Gastrocnemius medialis (tissue), 4 donors: ENCODE measurements at regions not wholly inside any gene's neighbourhood (a gene's known extent, or its start where the extent isn't known, plus 50 kb on each side); places are given as distances from the start of the nearest gene placed in this dataset.
"Not testable (repeated sequence)": the region's sequence is repeated elsewhere in the genome, so short reads cannot be mapped to it uniquely, and the experiment has no call there.

Experiments
- ATAC-seq, 2 donors: fragments of 150-250 bp; one replicate each; pipeline ENCODE4 v1.9.1; 2016
- DNase-seq, 2 donors: peaks; one replicate each; pipeline ENCODE4 v3.0.0-alpha.2; 2019
- H3K27ac ChIP-seq, 4 donors: fragments of 200-600 bp; sonication (generic); 1 replicate in 1 of 4; 2 replicates in 3 of 4; pipeline ENCODE4 v1.5.1; 2016 to 2018; ENCODE audit warnings: mild to moderate bottlenecking in 2 of 4, moderate library complexity in 1 of 4
- H3K27me3 ChIP-seq, 3 donors: fragments of 200-600 bp; sonication (generic) in 2 of 3; 1 replicate in 1 of 3; 2 replicates in 2 of 3; pipeline versions ENCODE4 v1.5.1 to v1.6.0; 2016 to 2019; ENCODE audit warnings: mild to moderate bottlenecking in 1 of 3, moderate library complexity in 1 of 3
- H3K36me3 ChIP-seq, 2 donors: fragments of 200-600 bp; sonication (generic) in 1 of 2; one replicate each; pipeline ENCODE4 v1.5.1; 2017 to 2018
- H3K4me1 ChIP-seq, 2 donors: fragments of 200-600 bp; sonication (generic) in 1 of 2; one replicate each; pipeline ENCODE4 v1.5.1; 2016 to 2017; ENCODE audit warnings: mild to moderate bottlenecking in 2 of 2
- H3K4me3 ChIP-seq, 4 donors: fragments of 200-600 bp; sonication (generic) in 3 of 4; 1 replicate in 1 of 4; 2 replicates in 3 of 4; pipeline ENCODE4 v1.5.1; 2016 to 2019; ENCODE audit warnings: mild to moderate bottlenecking in 2 of 4
- H3K9me3 ChIP-seq, 3 donors: fragments of 200-600 bp; sonication (generic) in 2 of 3; 1 replicate in 1 of 3; 2 replicates in 2 of 3; pipeline ENCODE4 v1.5.1; 2016 to 2019
- CTCF ChIP-seq, 5 experiments: fragments of 450-650 bp in 3 of 5; fragments of 200-600 bp in 2 of 5; sonication (generic) in 2 of 5; IDR thresholded peaks in 4 of 5; conservative IDR thresholded peaks in 1 of 5; 1 replicate in 4 of 5; 2 replicates in 1 of 5; pipeline ENCODE4 v1.5.1; 2016 to 2019; ENCODE audit warnings: antibody characterized with exemption in 5 of 5, mild to moderate bottlenecking in 3 of 5, moderate library complexity in 3 of 5
- POLR2A ChIP-seq, 2 donors: fragments of 450-650 bp; IDR thresholded peaks; one replicate each; pipeline ENCODE4 v1.6.1; 2017; ENCODE audit warnings: antibody characterized with exemption in 2 of 2, mild to moderate bottlenecking in 2 of 2, moderate library complexity in 2 of 2
- in situ Hi-C, 4 donors: fragments of 200-750 bp; cut with MboI; loops; one replicate each; pipeline versions ENCODE4 v1.15.0 to v1.8.0; 2017; ENCODE audit warnings: low sequenced_read_pairs in 4 of 4
- intact Hi-C: fragments of 100-400 bp; cut with DNase I; formaldehyde crosslinking; loops from one replicate; pipeline ENCODE4 v1.15.1; 2023; ENCODE audit warnings: low total_unique reads

GRCh38 chr2:226164512-226164911, 635.1 kb downstream of the IRS1 start:
- intact Hi-C loops, result no loop called here
- Histone ChIP-seq H3K27ac (no peak overlapping the region), H3K9me3 (no peaks in the 10 kb centered on the region), H3K27me3 (no peaks in the 10 kb centered on the region), H3K36me3 (no peaks in the 10 kb centered on the region), H3K4me3 (no peak overlapping the region), H3K4me1 (peaks cover 0 to 11% of the 10 kb centered on the region in 2 donors)
- ATAC-seq (no peak), DNase-seq (no peak)
- TF ChIP-seq CTCF (IDR thresholded peaks at IDR 0.05 in 4 of 5, conservative IDR thresholded peaks at IDR 0.05 in 1 of 5) (no peak), POLR2A (IDR thresholded peaks at IDR 0.05) (no peak)
- in situ Hi-C loops, result no loop called here

- H3K4me3 ChIP-seq, H3K9me3 ChIP-seq, H3K27ac ChIP-seq, intact Hi-C loops, in situ Hi-C loops, ATAC-seq, H3K36me3 ChIP-seq, DNase-seq, H3K27me3 ChIP-seq, H3K4me1 ChIP-seq: not testable (repeated sequence)
Measured at GRCh38 chr2:226160617-226161016, 639.0 kb downstream of the IRS1 start.

GRCh38 chr2:226159875-226160479, 639.6 kb downstream of the IRS1 start:
- DNase-seq (no peak), ATAC-seq (no peak)
- TF ChIP-seq POLR2A (IDR thresholded peaks at IDR 0.05), result no peak
- TF ChIP-seq CTCF (IDR thresholded peaks at IDR 0.05 in 4 of 5, conservative IDR thresholded peaks at IDR 0.05 in 1 of 5), result no peak
- intact Hi-C loops (loop anchor here (10.0 kb wide), 1 partner anchor 495 kb away; no protein-coding TSS in a partner anchor), in situ Hi-C loops (no loop called here)
- H3K9me3 ChIP-seq, result no peaks in the 10 kb centered on the region
- no peak overlapping the region for H3K27ac ChIP-seq
- no peaks in the 10 kb centered on the region for H3K27me3 ChIP-seq
- H3K4me3 ChIP-seq, result no peak overlapping the region
- H3K36me3 ChIP-seq, result no peaks in the 10 kb centered on the region
- H3K4me1 ChIP-seq, result peaks cover 10 to 12% of the 10 kb centered on the region in 2 donors

GRCh38 chr2:226158940-226159339, 640.7 kb downstream of the IRS1 start:
- H3K27ac ChIP-seq, result no peak overlapping the region
- H3K9me3 ChIP-seq, result no peaks in the 10 kb centered on the region
- peaks cover 13 to 19% of the 10 kb centered on the region in 2 donors for H3K4me1 ChIP-seq
- intact Hi-C loops (loop anchor here (10.0 kb wide), 1 partner anchor 496 kb away; no protein-coding TSS in a partner anchor), in situ Hi-C loops (no loop called here)
- DNase-seq (no peak), ATAC-seq (no peak)
- H3K36me3 ChIP-seq, result no peaks in the 10 kb centered on the region
- TF ChIP-seq POLR2A (IDR thresholded peaks at IDR 0.05), result no peak
- TF ChIP-seq CTCF (IDR thresholded peaks at IDR 0.05 in 4 of 5, conservative IDR thresholded peaks at IDR 0.05 in 1 of 5), result no peak
- no peaks in the 10 kb centered on the region for H3K27me3 ChIP-seq
- no peak overlapping the region for H3K4me3 ChIP-seq

GRCh38 chr2:226158229-226158628, 641.4 kb downstream of the IRS1 start:
- Histone ChIP-seq H3K4me3 (no peak overlapping the region), H3K4me1 (peaks cover 13 to 23% of the 10 kb centered on the region in 2 donors), H3K9me3 (no peaks in the 10 kb centered on the region), H3K27me3 (no peaks in the 10 kb centered on the region), H3K36me3 (no peaks in the 10 kb centered on the region), H3K27ac (no peak overlapping the region)
- no peak for DNase-seq
- no peak for TF ChIP-seq POLR2A (IDR thresholded peaks at IDR 0.05)
- TF ChIP-seq CTCF (IDR thresholded peaks at IDR 0.05 in 4 of 5, conservative IDR thresholded peaks at IDR 0.05 in 1 of 5), result no peak
- ATAC-seq, result no peak
- intact Hi-C loops, result loop anchor here (10.0 kb wide), 1 partner anchor 497 kb away; no protein-coding TSS in a partner anchor
- in situ Hi-C loops, result no loop called here
